HG02884 (cell line): ENCODE measurements at regions not wholly inside any gene's neighbourhood (a gene's known extent, or its start where the extent isn't known, plus 50 kb on each side); places are given as distances from the start of the nearest gene placed in this dataset.
"Not testable (repeated sequence)": the region's sequence is repeated elsewhere in the genome, so short reads cannot be mapped to it uniquely, and the experiment has no call there.

Source experiments
- ATAC-seq: cut with Tn5 transposase; IDR thresholded peaks from one replicate; pipeline ENCODE4 v1.9.1; 2021; ENCODE audit warnings: mild to moderate bottlenecking, moderate library complexity; ENCODE audit not compliant: unreplicated experiment

DNA sequence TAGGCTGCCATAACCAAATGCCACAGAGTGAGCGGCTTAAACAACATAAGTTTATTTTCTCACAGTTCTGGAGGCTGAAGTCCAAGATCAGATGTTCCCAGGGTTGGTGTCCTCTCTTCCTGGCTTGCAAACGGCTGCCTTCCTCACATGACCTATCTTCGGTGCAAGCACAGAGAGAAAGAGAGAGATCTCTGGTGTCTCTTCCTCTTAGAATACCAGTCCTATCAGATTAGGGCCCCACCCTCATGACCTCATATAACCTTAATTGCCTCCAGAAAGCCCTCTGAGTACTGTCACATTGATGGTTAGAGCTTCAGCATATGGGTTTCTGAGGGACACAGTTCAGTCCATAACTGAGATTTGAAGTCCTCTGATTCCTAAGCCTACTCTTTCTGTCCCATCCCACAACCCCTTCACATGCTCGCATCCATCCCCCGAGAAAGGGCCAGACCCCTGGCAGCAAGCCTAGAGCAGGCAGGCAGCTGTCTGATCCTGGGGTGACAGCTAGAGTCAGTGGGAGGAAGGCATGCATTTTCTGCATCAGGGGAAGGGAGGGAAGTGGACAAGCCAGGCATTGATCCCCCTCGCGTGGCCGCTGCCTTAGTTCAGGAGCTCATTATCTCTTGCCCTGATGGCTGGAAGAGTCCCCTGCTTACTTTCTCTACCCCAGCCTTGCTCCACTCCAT is 114.1 kb downstream of the FAR1 start:
- no peak for ATAC-seq

- ATAC-seq, result no peak
Observed at GRCh38 chr11:13784441-13784840, 116.0 kb downstream of the FAR1 start.

GRCh38 chr11:13784855-13785254 is 116.4 kb downstream of the FAR1 start:
- no peak for ATAC-seq

GRCh38 chr11:13786688-13787087 is 118.2 kb downstream of the FAR1 start:
- no peak for ATAC-seq

DNA sequence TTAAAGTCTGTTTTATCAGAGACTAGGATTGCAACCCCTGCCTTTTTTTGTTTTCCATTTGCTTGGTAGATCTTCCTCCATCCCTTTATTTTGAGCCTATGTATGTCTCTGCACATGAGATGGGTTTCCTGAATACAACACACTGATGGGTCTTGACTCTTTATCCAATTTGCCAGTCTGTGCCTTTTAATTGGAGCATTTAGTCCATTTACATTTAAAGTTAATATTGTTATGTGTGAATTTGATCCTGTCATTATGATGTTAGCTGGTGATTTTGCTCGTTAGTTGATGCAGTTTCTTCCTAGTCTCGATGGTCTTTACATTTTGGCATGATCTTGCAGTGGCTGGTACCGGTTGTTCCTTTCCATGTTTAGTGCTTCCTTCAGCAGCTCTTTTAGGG is 129.1 kb downstream of the FAR1 start:
- not testable (repeated sequence) for ATAC-seq

- ATAC-seq, result no peak
Observed at GRCh38 chr11:13800901-13801300, 132.4 kb downstream of the FAR1 start.

- ATAC-seq, result no peak
Observed at GRCh38 chr11:13818325-13818724, 144.2 kb upstream of the SPON1 start.

DNA sequence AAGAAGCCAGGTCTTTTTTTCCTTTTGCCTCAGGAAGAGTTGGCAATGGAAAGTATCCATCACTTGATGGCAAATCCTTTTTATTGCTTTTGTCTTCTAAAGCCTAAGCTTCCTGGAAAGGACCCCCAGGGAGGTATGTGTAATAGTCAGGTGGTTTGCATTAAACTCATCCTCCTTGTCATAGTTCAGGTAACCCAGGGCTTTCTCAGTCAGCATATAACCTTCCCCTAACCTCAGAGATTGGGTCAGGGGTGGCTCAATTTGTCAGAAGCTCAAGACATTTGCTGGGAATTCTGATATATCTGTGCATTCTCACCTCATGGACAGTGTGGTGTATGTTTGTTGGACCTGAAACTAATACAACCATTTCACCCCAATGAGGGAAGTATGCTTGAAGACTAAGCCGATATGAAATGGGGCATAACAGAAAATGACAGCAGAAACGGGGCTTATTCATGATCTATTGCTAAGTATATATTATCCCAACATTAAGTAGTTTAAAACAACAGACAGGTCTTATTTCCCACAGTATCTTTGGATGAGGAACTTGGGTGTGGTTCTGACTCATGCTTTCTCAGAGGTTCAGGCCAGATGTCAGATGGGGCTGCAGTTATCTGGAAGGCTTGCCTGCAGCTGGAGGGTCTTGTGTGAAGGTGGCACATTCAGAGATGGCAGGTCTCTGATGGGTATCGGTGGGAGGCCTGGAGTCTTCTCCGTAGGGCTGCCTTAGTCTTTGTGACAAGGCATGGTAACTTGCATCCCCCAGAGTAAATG is 135.8 kb upstream of the SPON1 start:
- ATAC-seq, result no peak

DNA sequence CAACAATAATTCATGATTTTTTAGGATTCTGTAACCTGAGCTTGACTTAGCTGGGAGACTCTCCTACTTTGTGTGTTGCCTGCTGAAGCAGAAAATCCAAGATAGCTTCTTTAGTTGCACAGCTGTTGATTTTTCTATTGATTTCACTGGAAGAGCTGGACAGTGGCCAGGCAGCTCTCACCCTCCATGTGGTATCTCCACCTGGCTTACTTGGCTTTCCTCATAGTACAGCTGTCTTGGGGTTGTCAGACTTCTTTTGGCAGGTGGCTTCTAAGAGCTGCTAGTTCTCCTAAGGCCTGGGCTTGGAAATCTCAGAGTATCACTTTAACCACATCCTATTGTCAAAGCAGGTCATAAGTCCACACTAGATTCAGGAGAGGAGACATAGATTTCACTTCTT is 130.8 kb upstream of the SPON1 start:
- ATAC-seq, result no peak

DNA sequence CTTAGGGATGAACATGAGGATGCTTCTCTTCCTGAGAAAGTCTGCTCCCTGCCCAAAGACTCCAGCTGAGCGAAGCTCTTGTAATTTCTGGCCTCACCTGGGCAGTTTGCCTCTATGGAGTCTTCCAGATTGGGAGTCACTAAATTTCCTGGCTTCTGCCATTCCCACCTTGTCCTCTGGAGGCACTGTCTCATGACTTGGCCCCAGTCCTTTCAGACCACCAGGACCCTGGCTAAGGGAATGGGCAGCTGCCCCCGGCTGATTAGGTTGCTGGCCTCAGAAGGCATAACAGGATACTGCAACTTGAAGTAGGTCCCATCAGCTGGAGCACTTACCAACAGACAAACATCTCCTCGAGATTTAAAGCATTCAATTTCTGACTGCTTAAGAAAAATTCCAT is 128.1 kb upstream of the SPON1 start:
- ATAC-seq, result no peak

GRCh38 chr11:13836666-13837065 is 125.9 kb upstream of the SPON1 start:
- ATAC-seq, result no peak

DNA sequence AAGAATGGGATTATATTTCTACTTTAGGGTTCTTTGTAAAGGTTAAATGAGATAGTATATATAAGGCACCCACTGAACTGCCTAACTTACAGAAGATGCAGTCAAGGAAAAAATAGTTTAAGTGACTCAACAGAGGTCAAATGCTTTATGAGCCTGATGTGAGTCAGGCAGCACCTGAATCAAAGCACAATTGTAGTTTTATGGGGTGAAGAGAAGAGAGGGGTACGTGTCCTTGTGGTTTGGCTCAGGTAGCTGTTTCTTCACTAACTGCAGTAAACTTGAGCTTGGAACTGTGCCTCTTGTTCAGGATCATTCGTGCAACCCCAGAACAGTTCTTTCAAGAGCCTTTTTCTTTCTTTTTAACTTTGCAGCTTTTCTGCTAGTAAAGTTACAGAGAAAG is 125.2 kb upstream of the SPON1 start:
- ATAC-seq, result no peak

DNA sequence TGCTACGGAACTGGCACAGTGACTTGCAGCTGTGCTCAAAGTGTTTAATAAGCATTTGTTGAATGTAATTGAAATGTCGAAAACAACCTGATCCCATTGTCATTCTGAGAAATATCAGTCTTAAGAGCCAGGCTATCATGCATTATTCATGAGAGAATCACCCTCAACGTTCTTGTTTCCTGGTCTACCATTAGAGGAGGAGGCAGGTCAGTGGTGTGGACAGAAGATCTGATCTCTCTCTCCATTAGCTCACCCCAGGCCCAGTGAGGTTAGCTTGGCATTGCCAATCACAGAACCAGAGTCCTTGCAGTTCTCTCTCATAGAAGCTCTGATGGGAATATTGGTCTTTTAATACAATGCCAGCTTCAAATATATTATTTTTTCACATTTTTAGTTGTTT is 121.1 kb upstream of the SPON1 start:
- ATAC-seq, result no peak

DNA sequence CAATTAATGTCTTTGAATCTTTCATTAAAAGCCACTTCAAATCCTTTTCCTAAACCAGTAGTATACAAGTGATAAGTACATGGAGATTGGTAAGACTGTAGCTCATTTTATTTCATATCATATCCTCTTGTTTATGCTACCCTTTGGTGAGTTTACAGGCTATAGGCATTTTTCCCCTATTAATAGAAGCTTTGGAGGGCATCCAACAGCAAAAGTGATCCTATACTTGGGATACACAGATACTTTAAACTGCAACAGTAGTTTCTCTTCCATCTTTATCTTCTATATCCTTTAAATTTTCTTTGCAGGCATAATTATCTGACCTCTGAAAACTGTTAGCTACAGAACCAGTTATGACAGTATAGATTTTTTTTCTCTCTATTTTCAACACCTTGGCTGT is 114.5 kb upstream of the SPON1 start:
- ATAC-seq, result no peak

DNA sequence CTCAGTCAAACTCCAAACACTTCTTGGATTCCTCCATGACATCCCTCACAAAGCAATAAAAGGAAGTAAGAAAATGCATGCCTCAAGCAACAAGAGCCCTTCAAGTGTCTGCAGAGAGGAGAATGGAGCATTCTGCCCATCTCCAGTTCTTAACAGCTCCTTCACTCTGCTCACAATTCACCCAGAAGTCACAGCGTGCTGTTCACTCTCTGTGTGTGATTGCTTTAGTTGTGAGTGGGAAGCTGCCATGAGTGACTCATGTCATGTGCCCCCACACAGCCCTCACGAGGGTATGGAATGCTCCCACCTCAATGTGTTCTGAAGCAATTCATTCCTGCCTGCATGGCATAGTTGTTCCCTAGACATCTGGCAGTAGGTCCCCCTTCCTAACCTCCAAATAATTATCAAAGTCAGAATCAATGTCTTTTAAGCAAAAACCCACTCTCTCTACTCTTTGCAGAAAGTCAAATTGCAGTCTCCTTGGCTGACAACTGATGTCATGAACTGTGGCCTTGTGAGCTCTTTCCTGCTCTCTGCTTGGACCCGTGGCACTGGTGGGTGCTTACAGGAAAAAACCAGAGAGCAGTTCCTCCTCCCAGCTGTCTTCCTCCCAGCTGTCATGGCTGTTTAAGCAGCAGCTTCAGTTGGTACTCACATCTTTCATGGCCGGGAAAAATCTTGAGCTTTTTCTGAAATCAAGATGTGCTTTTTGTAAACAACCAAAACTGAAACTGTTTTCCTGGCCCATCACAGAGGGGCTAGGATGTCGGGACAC is 112.1 kb upstream of the SPON1 start:
- ATAC-seq, result no peak

- no peak for ATAC-seq
Observed at GRCh38 chr11:13851691-13852090, 110.8 kb upstream of the SPON1 start.

DNA sequence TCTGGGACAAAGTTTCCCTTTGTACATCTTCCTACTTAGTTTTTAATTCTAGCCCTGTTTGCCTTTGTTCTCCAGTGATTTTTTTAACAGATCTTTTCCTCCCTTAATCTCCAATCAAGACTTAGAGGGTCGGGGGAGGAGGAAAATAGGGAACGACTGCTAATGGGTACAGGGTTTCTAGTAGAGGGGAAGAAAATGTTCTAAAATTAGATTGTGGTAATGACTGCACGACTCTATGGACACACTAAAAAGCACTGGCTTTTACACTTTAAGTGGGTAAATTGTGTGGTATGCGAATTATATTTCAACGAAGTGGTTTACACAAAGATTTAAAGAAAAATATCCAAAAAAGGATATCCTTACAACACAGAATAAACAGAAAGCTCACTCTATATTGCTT is 110.0 kb upstream of the SPON1 start:
- no peak for ATAC-seq

DNA sequence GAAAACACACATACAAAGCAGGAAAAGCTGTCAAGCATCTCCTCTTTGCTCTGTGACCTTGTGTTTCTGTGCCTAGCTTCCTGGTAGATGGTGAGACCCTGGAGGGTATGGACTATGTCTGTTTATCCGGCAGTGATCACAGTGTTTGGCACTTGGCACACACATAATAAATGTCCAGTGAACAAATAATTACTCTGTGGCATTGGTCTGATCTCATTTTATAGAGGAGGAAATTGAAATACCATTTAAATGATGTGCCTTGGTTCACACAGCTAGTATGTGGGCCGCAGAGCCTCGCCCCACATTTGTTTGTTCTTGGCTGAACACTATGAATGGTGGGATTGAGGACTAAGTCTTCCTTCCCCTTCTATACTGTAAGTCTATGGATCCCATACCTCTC is 104.7 kb upstream of the SPON1 start:
- no peak for ATAC-seq

GRCh38 chr11:13859892-13860291 is 102.6 kb upstream of the SPON1 start:
- no peak for ATAC-seq

DNA sequence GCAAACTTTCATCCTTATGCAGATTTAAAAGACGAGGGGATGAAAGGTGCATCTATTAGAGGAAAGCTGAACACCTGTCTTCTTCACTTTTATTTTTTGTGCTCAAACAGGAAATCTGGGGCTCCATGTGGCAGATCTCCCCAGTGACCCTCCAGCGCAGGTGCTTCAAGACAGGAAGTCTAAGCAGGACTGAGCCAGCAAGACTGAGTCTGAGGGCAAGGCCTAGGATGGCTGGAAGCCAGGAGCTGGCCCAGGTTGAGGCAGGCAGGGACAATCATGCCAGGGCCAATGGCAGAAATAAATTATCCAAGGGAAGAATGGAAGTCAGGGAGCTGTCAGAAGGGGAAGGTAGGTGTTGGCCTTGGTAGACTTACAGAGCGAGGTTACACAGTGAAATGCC is 101.1 kb upstream of the SPON1 start:
- ATAC-seq, result no peak

DNA sequence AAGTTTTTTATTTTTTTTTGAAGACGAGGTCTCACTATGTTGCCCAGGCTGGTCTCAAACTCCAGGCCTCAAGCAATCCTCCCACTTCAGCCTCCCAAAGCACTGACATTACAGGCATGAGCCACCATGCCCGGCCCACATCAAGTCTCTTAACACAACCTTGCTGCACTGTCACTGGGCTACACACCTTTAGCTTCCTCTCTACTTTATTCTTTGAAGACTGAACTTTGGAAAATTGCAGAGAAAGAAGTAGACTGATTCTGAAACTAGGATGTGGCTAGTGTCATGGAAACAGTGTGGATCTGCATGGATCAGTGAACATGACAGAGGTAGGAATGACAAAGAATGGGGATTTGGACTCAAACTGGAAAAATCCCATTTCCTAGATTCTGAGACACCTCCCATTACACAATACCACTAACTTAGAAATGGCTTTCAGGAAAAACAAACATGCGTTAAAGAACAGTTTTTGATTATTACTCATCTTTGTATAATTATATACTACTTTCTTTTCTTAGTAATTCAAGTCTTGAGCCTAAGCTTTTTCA is 99.6 kb upstream of the SPON1 start:
- no peak for ATAC-seq
